ENCODE measurements at regions not wholly inside any gene's neighbourhood (a gene's known extent, or its start where the extent isn't known, plus 50 kb on each side); places are given as distances from the start of the nearest gene placed in this dataset.

- Histone ChIP-seq H3K36me3 (no peaks in the 10 kb centered on the region), H3K27me3 (no peaks in the 10 kb centered on the region), H3K4me1 (no peaks in the 10 kb centered on the region), H3K27ac (peak overlapping the region in 1 of 2 donors; percentile 84), H3K9me3 (no peaks in the 10 kb centered on the region), H3K4me3 (no peak overlapping the region)
- no peak for DNase-seq (ENCODE audit: low spot score)
- no peak for TF ChIP-seq CTCF (IDR thresholded peaks at IDR 0.05)
These were observed 232.0 kb downstream of the PLK2 start for GRCh38 chr5:58227858-58228257.

GRCh38 chr5:58224661-58225060, 235.2 kb downstream of the PLK2 start:
- no peak for TF ChIP-seq CTCF (IDR thresholded peaks at IDR 0.05)
- Histone ChIP-seq H3K27ac (no peak overlapping the region), H3K9me3 (no peaks in the 10 kb centered on the region), H3K27me3 (no peaks in the 10 kb centered on the region), H3K36me3 (no peaks in the 10 kb centered on the region), H3K4me3 (no peak overlapping the region), H3K4me1 (no peaks in the 10 kb centered on the region)
- no peak for DNase-seq (ENCODE audit: low spot score)

GRCh38 chr5:58224221-58224620, 235.7 kb downstream of the PLK2 start:
- Histone ChIP-seq H3K36me3 (no peaks in the 10 kb centered on the region), H3K27me3 (no peaks in the 10 kb centered on the region), H3K4me3 (no peak overlapping the region), H3K4me1 (no peaks in the 10 kb centered on the region), H3K27ac (no peak overlapping the region), H3K9me3 (no peaks in the 10 kb centered on the region)
- DNase-seq (ENCODE audit: low spot score): no peak
- TF ChIP-seq CTCF (IDR thresholded peaks at IDR 0.05): no peak

GRCh38 chr5:58215364-58215763, 244.5 kb downstream of the PLK2 start:
- Histone ChIP-seq H3K9me3 (no peaks in the 10 kb centered on the region), H3K36me3 (no peaks in the 10 kb centered on the region), H3K27ac (no peak overlapping the region), H3K27me3 (no peaks in the 10 kb centered on the region), H3K4me3 (no peak overlapping the region), H3K4me1 (no peaks in the 10 kb centered on the region)
- no peak for DNase-seq (ENCODE audit: low spot score)
- no peak for TF ChIP-seq CTCF (IDR thresholded peaks at IDR 0.05)

GRCh38 chr5:58211441-58211840, 248.4 kb downstream of the PLK2 start:
- no peak for TF ChIP-seq CTCF (IDR thresholded peaks at IDR 0.05)
- H3K27me3 ChIP-seq: no peaks in the 10 kb centered on the region
- H3K4me1 ChIP-seq: no peaks in the 10 kb centered on the region
- DNase-seq (ENCODE audit: low spot score): no peak
- H3K36me3 ChIP-seq: no peaks in the 10 kb centered on the region
- no peak overlapping the region for H3K4me3 ChIP-seq
- H3K9me3 ChIP-seq: no peaks in the 10 kb centered on the region
- no peak overlapping the region for H3K27ac ChIP-seq

- Histone ChIP-seq H3K4me1 (no peaks in the 10 kb centered on the region), H3K9me3 (no peaks in the 10 kb centered on the region), H3K27ac (no peak overlapping the region), H3K4me3 (no peak overlapping the region), H3K27me3 (no peaks in the 10 kb centered on the region), H3K36me3 (no peaks in the 10 kb centered on the region)
- no peak for TF ChIP-seq CTCF (IDR thresholded peaks at IDR 0.05)
- no peak for DNase-seq (ENCODE audit: low spot score)
These were observed 251.2 kb downstream of the PLK2 start for GRCh38 chr5:58208674-58209073.
